GM21447 (cell line): ENCODE measurements at regions not wholly inside any gene's neighbourhood (a gene's known extent, or its start where the extent isn't known, plus 50 kb on each side); places are given as distances from the start of the nearest gene placed in this dataset.
"Not testable (repeated sequence)": the region's sequence is repeated elsewhere in the genome, so short reads cannot be mapped to it uniquely, and the experiment has no call there.

ENCODE experiments used
- ATAC-seq: cut with Tn5 transposase; IDR thresholded peaks from one replicate; pipeline ENCODE4 v1.9.1; 2021; ENCODE audit not compliant: unreplicated experiment

DNA sequence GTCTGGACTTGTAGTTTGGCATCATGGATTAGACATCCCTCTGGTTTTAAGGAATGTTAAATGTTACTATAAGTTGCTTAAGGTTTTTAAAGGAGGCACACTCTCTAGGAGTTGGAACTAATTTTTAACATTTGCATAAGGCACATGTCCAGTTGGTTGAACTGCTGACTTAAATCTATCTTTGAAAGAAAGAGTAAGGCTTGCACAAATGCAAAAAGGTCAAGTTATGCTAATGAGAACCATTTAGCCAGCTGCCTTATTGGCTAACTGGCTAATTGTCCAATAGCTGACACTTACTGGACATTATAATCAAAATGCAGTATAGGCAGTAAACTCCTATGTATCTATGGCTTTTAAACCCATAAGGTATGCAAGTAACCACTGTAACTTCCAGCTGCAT is 206.1 kb upstream of the TTC29 start:
- no peak for ATAC-seq

DNA sequence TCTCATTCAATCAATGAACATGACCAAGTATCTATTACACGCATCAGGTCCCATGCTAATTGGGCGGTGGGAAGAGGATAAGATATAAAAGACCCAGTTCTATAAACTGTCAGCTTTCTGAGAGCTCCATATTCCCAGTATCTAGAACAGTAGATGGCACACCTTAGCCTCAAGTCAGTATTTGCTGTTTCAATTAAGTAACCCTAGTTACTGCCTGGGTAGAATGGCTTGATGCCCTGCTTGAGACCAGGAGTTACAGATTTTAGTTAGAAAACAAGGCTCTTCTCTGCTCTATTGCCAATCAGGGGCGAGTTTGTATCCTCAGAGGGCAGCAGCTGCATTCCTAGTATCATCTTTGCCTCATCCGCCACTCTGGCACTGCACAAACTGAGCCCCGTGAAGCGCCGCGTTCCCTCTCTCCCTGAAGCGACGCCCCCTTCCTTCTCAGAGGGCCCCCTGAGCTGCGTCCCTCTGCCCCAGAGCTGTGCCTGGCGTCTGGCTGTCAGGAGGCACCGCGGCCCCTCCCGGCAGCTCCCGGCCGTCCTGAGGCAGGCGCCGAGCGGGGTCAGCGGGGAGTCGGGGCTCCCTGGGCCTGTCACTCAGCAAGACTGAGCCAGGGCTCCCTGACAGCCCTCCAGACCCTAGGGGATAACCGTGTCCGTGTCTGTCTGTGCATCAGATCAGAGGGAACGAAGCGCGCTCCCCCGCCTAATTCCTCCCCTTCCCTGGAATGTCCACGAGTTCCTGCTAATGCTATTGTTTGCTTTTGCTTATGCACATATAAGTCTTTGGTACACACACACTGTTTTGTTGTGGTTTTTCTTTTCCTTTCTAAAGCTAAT is 212.4 kb upstream of the TTC29 start:
- ATAC-seq = no peak

DNA sequence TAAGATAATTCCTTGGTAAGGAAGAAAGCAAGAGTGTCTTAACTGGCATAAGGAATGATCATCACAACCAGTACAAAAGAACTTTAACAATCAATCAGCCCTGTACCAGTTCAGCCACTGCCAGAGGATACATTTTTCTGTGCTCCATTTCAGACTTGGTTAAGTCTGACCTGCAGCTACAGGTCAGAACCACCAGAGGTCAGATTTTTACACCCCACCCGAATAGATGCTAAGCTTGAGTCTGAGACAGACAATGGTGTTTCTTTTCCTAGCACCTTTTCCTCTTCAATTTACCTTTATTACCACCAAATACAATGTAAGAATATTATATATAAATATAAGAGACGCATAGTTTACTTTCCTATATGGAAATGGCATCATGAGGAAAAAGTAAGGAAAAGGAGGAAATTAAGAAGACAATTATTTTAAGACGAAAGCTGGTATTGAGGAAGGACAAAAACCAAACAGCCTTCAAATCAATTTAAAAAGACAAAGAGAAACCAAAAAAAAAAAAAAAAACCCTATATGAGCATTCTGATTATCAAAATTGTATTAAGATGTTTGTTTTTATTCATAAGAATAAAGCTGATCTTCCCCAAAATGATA is 215.3 kb upstream of the TTC29 start:
- ATAC-seq = peak; percentile 95

DNA sequence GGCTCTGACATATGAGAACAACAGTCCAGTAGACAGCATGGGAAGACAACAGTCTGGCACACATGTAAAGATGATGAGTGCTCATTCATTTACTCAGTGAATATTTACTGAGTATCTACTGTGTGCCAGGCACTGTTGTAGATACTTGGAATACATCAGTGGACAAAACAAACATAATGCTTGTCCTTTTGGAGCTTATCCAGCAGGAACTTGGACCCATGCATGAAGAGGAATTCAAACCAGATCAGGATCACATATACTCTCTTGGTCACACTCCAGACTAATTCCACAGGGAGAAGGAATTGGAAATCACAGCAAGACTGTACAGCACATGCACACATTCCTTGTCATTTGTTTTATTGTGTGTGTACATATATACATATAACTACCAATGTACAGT is 217.6 kb upstream of the TTC29 start:
- ATAC-seq = no peak

DNA sequence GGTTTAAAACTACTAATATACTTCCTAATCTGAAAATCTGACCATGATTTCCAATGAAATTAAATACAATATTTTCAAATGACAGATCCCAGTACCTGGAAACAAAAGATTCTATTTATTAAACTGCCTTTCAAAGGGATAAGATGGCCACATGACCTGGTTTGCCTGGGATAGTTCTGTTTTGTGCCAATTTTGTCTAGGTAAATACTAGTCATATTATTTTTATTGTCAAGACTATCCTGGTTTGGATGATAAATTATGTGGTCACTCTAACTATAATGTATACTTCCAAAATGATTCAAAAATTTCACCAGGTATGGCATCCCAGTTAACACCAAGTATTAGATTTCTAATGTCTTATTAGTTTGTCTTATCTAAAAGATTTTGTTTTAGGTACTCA is 222.5 kb upstream of the TTC29 start:
- not testable (repeated sequence) for ATAC-seq

DNA sequence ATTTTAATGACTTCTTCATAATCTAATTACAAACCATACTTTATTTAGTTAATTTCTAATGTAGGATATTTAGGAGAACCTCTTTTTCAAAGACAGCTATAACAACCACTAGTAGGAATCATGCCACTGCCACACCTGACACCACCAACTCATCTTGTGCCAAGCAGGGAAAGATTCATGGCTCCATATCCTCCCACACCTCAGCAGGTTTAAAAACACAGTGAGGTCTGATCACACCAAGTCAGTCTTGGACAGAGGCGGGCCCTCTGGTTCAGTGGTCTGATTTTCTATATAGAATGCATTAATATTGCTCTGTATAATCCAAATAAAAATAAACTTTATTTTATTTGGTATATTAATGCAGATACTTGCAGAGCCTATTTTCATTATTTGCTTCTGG is 227.7 kb upstream of the TTC29 start:
- no peak for ATAC-seq

DNA sequence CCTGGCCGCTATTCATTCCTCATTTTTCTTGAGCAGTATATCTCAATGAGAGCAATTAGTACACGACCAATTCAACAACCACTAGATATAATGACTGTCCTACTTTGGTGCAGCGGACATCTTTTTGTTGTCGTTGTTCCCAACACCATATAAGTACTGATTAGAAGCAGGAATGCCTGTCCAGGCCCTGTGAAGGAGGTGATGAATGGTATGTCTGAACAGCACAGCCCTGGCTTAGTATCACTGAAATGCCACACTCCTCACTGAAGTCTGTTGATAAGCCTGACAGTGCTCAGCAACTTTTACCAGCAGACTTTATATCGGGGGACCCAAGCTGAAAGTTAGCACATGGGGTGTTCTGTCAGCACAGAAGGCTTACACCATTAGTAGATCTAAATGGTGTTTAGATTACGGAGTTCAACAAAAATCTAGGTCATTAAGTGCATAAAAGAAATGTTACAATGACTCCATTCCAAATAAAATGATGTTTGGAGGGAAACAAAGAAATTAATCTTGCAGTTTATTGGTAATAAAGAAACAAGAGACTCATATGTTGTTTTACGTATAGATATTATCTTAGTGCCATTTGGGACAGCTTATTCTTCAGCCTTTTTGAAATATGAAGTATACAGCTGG is 228.3 kb upstream of the TTC29 start:
- no peak for ATAC-seq

DNA sequence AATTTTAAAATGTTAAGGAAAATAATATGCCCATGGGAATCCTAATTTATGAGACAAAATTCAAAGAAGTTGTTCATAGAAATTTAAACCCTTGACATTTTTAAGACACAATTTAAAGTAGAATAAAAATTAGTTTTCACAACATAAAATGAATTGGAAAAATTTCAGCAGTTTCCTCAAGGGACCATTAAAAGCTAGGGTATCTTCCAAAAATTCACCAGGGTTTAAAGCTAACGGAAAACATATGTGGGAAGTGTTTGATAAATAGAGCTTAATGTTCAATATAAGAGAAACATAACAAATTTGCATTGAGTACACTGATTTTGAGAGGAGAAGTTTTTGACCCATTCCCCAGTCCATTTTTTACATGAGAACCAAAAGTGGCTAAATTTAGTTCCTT is 228.9 kb upstream of the TTC29 start:
- ATAC-seq = no peak

DNA sequence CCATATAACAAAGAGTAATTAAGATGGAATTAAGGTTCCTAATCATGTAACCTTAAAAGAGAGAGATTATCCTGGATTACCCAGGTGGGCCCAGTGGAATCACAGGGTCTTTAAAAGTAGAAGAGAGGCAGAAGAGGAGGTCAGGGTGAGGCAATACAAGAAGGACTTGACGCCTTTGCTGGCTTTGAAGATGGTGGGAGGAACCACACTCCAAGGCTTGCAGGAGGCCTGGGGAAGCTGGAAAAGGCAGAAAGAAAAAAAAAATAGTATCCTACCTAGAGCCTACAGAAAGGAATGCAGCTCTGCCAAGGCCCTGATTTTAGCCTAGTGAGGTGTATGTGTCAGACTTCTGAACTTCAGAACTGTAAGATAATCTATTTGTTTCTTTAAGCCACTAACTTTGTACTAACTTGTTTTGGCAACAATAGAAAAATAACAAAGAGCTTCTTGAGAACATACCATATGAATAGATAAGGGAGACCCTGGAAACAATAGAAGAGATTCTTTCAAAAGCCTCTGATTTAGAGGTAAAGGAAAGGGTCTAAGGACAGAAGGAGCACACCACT is 229.9 kb upstream of the TTC29 start:
- ATAC-seq = no peak

DNA sequence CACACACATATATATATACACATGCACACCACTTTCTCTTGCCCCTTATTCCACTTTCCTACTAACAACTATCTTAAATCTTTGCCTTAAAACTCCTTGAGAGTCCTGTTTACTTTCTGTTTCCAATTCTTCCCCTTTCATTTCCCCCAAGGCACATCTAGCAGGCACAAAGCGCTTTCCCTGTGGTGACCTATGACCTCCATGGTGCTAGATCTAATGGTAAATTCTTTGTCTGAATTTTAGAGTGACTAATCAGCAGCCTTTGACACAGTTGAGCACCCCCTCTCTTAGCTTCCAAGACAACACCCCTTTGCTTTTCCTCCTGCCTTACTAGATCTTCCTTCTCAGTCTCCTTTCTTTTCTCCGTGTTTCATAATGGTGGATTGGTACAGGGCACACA is 236.4 kb upstream of the TTC29 start:
- ATAC-seq = no peak

DNA sequence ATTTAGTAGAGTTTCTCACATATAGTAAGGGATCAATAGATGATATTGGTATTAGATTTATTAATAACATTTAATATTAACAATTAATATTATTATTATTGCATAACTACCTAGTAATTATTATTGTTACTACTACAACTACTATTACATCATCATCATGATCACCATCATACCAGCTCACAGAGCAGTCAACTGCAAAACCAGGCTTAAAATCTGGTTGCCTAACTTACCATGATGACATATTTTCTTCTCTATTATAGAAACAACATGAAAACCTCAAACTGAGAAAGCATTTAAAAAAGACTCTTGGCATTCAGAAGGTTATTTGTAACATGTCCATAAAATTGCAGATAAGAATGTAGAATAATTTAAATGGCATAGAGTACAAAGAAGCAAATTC is 247.0 kb upstream of the TTC29 start:
- no peak for ATAC-seq

DNA sequence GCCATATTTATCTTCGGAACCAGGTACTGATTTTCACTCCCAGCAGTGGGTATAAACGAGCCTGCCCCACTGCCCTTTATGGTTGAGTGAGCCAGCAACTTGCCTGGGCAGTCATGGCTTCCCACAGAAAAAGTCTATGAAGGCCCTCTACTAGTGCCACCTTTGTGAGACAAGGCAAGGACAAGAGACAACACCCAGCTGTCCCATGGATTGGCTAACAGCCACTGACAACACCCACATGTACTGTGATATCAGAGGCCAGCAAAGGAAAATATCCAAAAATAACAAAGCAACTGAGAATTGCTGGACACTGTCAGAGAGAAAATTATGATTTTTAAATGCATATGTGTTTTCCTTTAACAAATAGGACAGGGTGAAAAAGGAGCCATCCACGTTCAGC is 248.4 kb upstream of the TTC29 start:
- no peak for ATAC-seq

DNA sequence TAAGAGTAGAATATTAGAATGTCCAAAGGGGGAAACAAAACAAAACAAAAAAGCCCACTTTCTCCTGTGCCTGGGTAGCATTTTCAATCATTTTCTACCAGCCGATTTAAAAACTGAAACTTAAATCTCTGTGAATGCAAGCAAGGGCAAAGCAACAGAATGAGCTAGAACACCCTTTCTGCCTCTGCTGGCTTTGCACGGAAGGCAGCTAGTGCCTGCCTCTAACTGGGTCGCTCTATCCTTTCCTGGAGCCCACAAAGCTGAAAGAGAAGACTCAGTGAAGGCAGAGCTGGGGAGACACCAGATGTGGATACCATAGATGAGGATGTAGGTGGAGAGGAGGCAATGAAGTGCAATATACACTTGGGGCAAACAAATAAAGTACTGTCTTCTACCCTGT is 248.9 kb upstream of the TTC29 start:
- ATAC-seq = no peak

DNA sequence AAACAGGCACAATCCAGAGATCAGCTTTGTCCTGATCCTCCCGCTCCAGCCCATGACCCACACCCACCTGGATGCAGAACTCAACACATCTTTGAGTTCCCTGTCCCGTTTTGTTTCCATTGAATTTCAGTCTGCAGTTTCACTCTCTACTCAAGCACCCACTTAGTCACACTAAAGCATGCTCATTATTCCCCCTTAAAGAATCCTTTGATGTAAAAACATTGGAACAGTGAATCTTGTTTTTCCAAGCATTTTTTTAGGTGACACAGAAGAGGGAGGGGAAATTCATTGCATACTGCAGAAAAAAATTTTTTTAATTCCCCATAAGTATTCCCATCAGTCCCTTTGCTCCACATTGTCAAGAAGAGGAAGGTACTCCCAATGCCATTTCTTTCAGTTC is 249.7 kb upstream of the TTC29 start:
- no peak for ATAC-seq

DNA sequence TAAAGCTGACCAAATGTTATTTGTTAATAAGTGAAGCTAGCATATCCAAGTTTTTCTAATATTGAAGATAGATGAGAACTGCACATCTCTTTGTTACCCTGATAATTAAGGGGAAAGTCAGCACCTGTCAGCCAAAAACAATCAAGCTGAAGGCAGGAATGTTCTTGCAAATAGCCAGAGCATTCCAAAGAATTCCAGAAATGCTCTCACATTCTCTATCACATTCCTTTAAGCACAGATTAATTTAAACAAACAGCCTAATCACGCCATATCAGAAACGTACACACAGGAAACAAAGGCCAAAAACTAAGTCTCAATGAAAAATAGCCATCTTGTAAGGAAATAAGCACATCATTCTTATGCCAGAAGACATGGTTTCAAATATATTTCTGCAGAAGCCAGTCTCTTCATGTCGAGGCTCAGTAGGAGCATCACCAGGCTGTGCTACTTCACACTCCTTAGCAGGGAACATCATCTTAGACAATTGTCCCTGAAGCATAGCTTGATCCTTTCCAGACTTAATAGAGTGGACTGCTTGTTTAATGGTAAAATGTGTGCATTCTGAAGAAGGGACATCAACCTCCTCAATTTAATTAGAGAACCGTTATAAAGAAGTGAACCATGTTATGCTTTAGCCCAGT is 252.9 kb upstream of the TTC29 start:
- no peak for ATAC-seq

DNA sequence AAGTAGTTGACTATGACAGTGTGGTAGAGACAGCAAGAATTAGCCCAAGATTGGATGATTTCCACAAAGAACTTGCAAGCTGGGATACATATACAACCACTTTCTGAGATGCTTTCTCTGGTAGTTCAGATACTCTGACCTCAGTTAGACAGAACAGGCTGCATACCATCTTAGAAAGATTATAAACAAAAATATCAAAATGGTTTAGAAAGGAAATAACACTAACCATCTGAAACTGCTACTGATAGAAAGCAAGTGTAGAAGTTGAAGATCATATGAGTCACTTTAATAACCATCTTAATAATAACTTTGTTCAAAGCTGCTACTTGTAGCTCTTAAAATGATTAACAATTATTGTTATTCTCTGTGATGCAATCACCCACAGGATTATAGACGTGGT is 255.4 kb upstream of the TTC29 start:
- no peak for ATAC-seq

DNA sequence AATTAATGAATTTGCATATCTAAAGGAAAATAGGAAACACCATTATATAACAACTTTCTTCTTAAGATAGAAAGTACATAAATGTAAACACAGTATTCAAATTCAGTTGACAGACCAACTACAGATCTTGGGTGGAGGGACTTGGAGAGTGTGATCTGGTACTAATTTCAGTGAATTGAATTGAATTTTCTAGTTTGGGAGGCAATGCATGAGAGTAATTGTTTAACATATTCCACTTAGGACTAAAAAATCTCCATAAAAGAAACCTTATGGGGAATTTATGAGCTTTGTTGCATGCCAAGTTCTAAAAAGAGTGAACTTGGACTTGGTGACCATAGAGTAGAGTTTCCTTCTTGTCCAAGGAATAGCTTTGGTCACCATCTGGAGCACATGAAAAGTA is 261.1 kb upstream of the TTC29 start:
- no peak for ATAC-seq

DNA sequence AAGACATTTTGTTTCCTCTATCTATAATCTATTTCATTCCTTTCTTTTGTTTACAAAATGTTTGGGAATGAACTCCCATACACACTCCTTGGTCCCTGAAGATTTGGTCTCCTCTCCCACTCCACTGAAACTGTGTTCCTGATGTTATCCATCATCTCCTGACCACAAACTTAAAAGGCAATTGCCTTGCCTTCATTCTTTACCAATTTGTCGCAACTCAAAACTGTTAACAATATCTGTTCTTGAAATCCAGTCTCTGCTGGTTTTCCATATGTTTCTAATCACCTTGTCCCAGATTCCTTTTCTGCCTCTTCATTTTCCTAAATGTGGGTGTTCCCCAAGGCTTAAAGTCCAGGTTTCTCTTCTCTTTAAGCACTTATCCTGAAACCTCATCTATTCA is 262.2 kb upstream of the TTC29 start:
- ATAC-seq = no peak

DNA sequence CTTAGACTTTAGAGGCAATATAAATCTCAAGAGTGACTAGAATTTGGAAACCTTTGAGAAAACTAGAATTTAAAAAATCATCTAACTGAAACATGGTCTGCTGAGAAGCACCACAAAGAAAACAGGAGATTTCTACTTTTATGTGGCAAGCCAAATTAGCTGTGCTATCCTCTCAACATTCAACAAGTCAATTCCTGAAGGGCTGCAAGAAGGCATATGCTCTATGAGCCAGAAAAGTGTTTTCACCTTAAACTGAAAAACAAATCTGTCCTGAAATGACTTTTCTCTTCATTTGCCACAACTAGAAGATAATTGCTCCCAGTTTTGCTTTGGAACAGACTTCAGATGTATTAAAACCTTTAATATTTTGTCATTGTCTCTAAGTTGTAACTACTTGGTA is 263.2 kb upstream of the EDNRA start:
- no peak for ATAC-seq

DNA sequence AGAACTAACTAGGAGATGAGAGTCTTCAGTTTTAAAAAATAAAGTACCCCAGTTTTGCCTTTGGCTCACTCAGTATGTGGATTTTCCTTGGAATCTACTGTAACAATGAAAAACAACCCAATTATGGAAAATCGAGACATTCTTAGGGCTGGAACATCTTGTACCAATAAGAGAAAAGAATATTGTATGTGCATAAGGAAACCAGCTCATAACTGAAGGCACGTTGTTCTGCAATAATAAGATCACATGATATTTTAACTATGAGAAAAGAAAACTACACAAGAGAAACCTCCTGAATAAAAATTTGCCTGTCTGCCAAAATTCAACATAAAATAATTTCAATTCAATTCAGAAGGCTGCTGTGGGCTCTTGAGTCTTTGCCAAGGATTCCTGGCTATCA is 261.8 kb upstream of the EDNRA start:
- no peak for ATAC-seq

DNA sequence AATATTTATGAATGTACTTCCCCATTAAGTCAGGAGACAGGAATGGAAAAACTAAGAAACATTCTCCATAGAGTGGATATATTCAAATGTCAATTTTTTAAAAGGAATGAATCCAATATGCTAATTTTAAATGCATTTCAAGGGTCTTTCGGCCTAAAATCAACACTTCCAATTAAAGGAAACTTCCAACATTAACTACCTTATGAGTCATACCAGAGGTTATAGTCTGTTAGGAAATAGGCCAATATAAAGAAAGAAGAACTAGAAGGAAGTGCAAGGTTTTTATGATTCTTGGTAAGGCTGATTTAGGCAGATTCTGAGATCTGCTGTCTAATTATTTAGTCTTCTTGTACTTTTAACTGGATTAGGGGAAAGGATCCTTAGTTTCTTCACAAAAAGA is 260.1 kb upstream of the EDNRA start:
- no peak for ATAC-seq

DNA sequence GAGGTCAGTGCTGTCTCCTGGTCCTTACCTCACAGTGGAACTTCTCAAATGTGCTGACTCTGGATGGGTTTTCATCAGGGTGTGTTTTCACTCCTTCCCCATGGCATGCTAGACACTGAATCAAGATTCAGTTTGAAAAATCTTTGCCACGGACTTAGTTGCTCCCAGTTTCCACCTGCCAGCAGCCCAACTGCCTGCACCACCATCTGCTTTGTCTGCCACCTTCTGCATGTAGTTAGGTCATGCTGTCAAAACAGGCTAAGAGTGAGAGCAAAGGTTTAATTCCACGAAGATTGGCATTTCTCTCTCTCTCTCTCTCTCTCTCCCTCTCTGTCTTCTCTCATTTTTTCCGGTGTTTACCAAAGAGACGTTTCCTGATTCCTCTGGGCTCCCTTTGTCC is 258.0 kb upstream of the EDNRA start:
- ATAC-seq = no peak
